ENCODE measurements at regions not wholly inside any gene's neighbourhood (a gene's known extent, or its start where the extent isn't known, plus 50 kb on each side); places are given as distances from the start of the nearest gene placed in this dataset.

DNA sequence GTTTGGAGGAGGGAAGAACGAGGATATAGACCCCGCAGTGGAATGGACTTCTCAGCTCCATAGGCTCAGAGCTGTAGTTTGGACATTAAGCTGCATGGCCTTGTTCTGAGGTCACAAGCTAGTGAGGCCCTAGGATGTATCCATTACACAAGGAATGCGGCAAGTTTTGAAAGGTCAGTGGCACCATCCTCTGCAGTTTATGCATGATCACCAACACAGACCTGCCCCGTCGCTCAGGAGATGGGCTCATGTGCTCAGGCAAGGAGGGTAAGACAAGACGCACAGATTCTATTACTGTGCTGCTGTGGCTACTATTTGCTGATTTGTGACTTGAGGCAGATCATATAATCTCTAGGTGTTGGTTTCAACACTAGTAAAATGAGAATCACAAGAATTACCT, 110.9 kb downstream of the FAM161A start:
- TF ChIP-seq, protein P1, sequence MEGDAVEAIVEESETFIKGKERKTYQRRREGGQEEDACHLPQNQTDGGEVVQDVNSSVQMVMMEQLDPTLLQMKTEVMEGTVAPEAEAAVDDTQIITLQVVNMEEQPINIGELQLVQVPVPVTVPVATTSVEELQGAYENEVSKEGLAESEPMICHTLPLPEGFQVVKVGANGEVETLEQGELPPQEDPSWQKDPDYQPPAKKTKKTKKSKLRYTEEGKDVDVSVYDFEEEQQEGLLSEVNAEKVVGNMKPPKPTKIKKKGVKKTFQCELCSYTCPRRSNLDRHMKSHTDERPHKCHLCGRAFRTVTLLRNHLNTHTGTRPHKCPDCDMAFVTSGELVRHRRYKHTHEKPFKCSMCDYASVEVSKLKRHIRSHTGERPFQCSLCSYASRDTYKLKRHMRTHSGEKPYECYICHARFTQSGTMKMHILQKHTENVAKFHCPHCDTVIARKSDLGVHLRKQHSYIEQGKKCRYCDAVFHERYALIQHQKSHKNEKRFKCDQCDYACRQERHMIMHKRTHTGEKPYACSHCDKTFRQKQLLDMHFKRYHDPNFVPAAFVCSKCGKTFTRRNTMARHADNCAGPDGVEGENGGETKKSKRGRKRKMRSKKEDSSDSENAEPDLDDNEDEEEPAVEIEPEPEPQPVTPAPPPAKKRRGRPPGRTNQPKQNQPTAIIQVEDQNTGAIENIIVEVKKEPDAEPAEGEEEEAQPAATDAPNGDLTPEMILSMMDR (conservative IDR thresholded peaks at IDR 0.05) = no peak
- no peak for TF ChIP-seq ZFX (IDR thresholded peaks at IDR 0.05)

All from C4-2B (cell line).